ENCODE measurements at regions not wholly inside any gene's neighbourhood (a gene's known extent, or its start where the extent isn't known, plus 50 kb on each side); places are given as distances from the start of the nearest gene placed in this dataset.

DNA sequence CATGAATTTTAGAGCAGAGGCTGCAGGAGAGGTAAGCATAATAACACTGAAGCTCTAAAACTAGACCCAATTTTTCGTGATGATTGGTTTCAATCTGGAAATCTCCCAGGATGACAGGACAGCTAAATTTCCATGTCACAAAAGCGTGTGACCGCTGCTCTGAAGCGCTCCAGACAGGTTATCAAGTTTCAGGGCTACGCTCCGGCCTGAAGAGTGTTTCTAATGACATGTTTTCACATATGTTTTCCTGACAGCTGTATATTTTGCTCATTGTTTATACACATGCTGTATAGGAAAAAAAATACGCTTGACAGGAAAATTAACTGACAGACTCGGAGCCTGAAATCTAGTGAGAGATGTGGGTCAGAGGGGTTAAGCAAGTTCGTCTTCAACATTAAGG is 219.8 kb upstream of the BMPER start:
- Histone ChIP-seq H3K79me2 (ENCODE audit: control insufficient read depth, insufficient read depth, low read length, unreplicated experiment) (no peaks in the 10 kb centered on the region), H3K36me3 (ENCODE audit: insufficient read depth, low read length) (no peaks in the 10 kb centered on the region), H3K4me3 (ENCODE audit: low read depth, low read length) (no peak overlapping the region), H3K4me1 (ENCODE audit: control insufficient read depth, insufficient read depth, low read length, unreplicated experiment) (no peaks in the 10 kb centered on the region), H3K27ac (ENCODE audit: low read depth, low read length) (no peak overlapping the region), H3K27me3 (ENCODE audit: insufficient read depth, low read length) (no peaks in the 10 kb centered on the region), H2AFZ (ENCODE audit: low read length, unreplicated experiment) (no peak overlapping the region)

GRCh38 chr7:33685981-33686683 is 219.2 kb upstream of the BMPER start:
- H3K27ac ChIP-seq (ENCODE audit: low read depth, low read length): no peak overlapping the region

GRCh38 chr7:33687625-33688024 is 217.7 kb upstream of the BMPER start:
- H2AFZ ChIP-seq (ENCODE audit: low read length, unreplicated experiment): no peak overlapping the region
- no peaks in the 10 kb centered on the region for H3K79me2 ChIP-seq (ENCODE audit: control insufficient read depth, insufficient read depth, low read length, unreplicated experiment)

More at GRCh38 chr7:33685981-33686683, 219.2 kb upstream of the BMPER start:
- Histone ChIP-seq H3K79me2 (ENCODE audit: control insufficient read depth, insufficient read depth, low read length, unreplicated experiment) (no peaks in the 10 kb centered on the region), H2AFZ (ENCODE audit: low read length, unreplicated experiment) (no peak overlapping the region), H3K4me3 (ENCODE audit: low read depth, low read length) (no peak overlapping the region), H3K4me1 (ENCODE audit: control insufficient read depth, insufficient read depth, low read length, unreplicated experiment) (no peaks in the 10 kb centered on the region), H3K27me3 (ENCODE audit: insufficient read depth, low read length) (no peaks in the 10 kb centered on the region), H3K36me3 (ENCODE audit: insufficient read depth, low read length) (no peaks in the 10 kb centered on the region)

GRCh38 chr7:33691180-33691579 is 214.2 kb upstream of the BMPER start:
- Histone ChIP-seq H3K4me1 (ENCODE audit: control insufficient read depth, insufficient read depth, low read length, unreplicated experiment) (peaks cover 17% of the 10 kb centered on the region), H3K27me3 (ENCODE audit: insufficient read depth, low read length) (no peaks in the 10 kb centered on the region), H3K36me3 (ENCODE audit: insufficient read depth, low read length) (no peaks in the 10 kb centered on the region), H2AFZ (ENCODE audit: low read length, unreplicated experiment) (no peak overlapping the region), H3K79me2 (ENCODE audit: control insufficient read depth, insufficient read depth, low read length, unreplicated experiment) (no peaks in the 10 kb centered on the region), H3K27ac (ENCODE audit: low read depth, low read length) (no peak overlapping the region), H3K4me3 (ENCODE audit: low read depth, low read length) (no peak overlapping the region)

More at GRCh38 chr7:33687625-33688024, 217.7 kb upstream of the BMPER start:
- Histone ChIP-seq H3K4me1 (ENCODE audit: control insufficient read depth, insufficient read depth, low read length, unreplicated experiment) (peaks cover 5% of the 10 kb centered on the region), H3K27me3 (ENCODE audit: insufficient read depth, low read length) (no peaks in the 10 kb centered on the region), H3K4me3 (ENCODE audit: low read depth, low read length) (no peak overlapping the region), H3K27ac (ENCODE audit: low read depth, low read length) (no peak overlapping the region), H3K36me3 (ENCODE audit: insufficient read depth, low read length) (no peaks in the 10 kb centered on the region)

- H3K4me1 ChIP-seq (ENCODE audit: control insufficient read depth, insufficient read depth, low read length, unreplicated experiment): peaks cover 17% of the 10 kb centered on the region
- no peaks in the 10 kb centered on the region for H3K36me3 ChIP-seq (ENCODE audit: insufficient read depth, low read length)
- H3K27me3 ChIP-seq (ENCODE audit: insufficient read depth, low read length): no peaks in the 10 kb centered on the region
- H2AFZ ChIP-seq (ENCODE audit: low read length, unreplicated experiment): peak overlapping the region; percentile 77
- H3K79me2 ChIP-seq (ENCODE audit: control insufficient read depth, insufficient read depth, low read length, unreplicated experiment): no peaks in the 10 kb centered on the region
- no peak overlapping the region for H3K4me3 ChIP-seq (ENCODE audit: low read depth, low read length)
- peak overlapping the region; percentile 35 for H3K27ac ChIP-seq (ENCODE audit: low read depth, low read length)
Observed at GRCh38 chr7:33692956-33693355, 212.4 kb upstream of the BMPER start.

DNA sequence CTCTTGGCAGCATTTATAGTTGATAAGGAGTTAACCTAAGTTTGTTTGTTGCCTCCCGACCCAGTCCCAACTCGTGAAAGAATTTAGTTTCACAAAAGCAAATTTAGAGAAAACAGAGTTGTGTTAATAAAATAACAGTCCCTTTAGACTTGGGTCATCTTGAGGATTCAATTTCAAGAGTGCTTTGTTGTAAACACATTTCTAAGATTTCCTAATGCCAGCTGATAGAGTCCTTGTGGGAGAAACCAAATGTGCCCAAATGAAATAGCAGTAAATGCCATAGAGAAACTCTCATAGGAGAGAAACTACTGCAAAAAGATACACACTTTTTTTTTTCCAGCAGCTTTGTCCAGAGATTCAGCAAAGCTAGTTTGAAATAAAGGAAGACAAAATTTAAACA is 211.3 kb upstream of the BMPER start:
- H3K27ac ChIP-seq (ENCODE audit: low read depth, low read length): no peak overlapping the region
- no peaks in the 10 kb centered on the region for H3K36me3 ChIP-seq (ENCODE audit: insufficient read depth, low read length)
- H3K79me2 ChIP-seq (ENCODE audit: control insufficient read depth, insufficient read depth, low read length, unreplicated experiment): no peaks in the 10 kb centered on the region
- peaks cover 17% of the 10 kb centered on the region for H3K4me1 ChIP-seq (ENCODE audit: control insufficient read depth, insufficient read depth, low read length, unreplicated experiment)
- H3K4me3 ChIP-seq (ENCODE audit: low read depth, low read length): no peak overlapping the region
- H3K27me3 ChIP-seq (ENCODE audit: insufficient read depth, low read length): no peaks in the 10 kb centered on the region
- H2AFZ ChIP-seq (ENCODE audit: low read length, unreplicated experiment): no peak overlapping the region

- H3K27me3 ChIP-seq (ENCODE audit: insufficient read depth, low read length): no peaks in the 10 kb centered on the region
- H2AFZ ChIP-seq (ENCODE audit: low read length, unreplicated experiment): no peak overlapping the region
Observed at GRCh38 chr7:33697616-33698015, 207.7 kb upstream of the BMPER start.

GRCh38 chr7:33698041-33698440 is 207.3 kb upstream of the BMPER start:
- Histone ChIP-seq H3K4me3 (ENCODE audit: low read depth, low read length) (no peak overlapping the region), H3K79me2 (ENCODE audit: control insufficient read depth, insufficient read depth, low read length, unreplicated experiment) (no peaks in the 10 kb centered on the region), H3K27me3 (ENCODE audit: insufficient read depth, low read length) (no peaks in the 10 kb centered on the region), H3K4me1 (ENCODE audit: control insufficient read depth, insufficient read depth, low read length, unreplicated experiment) (peaks cover 8% of the 10 kb centered on the region), H3K27ac (ENCODE audit: low read depth, low read length) (no peak overlapping the region), H3K36me3 (ENCODE audit: insufficient read depth, low read length) (no peaks in the 10 kb centered on the region), H2AFZ (ENCODE audit: low read length, unreplicated experiment) (no peak overlapping the region)

More at GRCh38 chr7:33697616-33698015, 207.7 kb upstream of the BMPER start:
- Histone ChIP-seq H3K4me3 (ENCODE audit: low read depth, low read length) (no peak overlapping the region), H3K36me3 (ENCODE audit: insufficient read depth, low read length) (no peaks in the 10 kb centered on the region), H3K4me1 (ENCODE audit: control insufficient read depth, insufficient read depth, low read length, unreplicated experiment) (peaks cover 12% of the 10 kb centered on the region), H3K79me2 (ENCODE audit: control insufficient read depth, insufficient read depth, low read length, unreplicated experiment) (no peaks in the 10 kb centered on the region), H3K27ac (ENCODE audit: low read depth, low read length) (no peak overlapping the region)

DNA sequence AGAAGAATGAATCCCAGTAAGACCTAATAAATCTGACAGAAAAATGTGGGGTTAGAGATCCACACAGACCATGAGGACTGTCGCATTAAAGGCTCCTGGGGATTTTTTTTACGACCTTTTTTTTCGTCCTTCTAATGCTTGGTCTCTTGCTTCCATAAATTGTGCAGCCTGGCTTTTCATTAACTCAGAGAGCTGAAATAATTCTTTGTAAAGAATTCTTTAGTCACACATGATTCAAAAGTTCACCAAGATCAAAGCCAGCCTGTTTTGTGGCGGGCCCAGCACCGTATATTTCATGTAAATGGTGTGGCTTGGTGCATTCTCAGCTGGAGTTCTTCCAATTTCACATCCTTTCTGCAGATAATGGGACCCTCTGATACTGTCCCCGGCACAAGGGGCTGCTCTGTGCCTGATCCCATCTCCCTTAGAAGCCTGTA is 206.6 kb upstream of the BMPER start:
- Histone ChIP-seq H3K27ac (ENCODE audit: low read depth, low read length) (no peak overlapping the region), H3K36me3 (ENCODE audit: insufficient read depth, low read length) (no peaks in the 10 kb centered on the region), H2AFZ (ENCODE audit: low read length, unreplicated experiment) (no peak overlapping the region), H3K4me1 (ENCODE audit: control insufficient read depth, insufficient read depth, low read length, unreplicated experiment) (peaks cover 1% of the 10 kb centered on the region), H3K79me2 (ENCODE audit: control insufficient read depth, insufficient read depth, low read length, unreplicated experiment) (no peaks in the 10 kb centered on the region), H3K27me3 (ENCODE audit: insufficient read depth, low read length) (no peaks in the 10 kb centered on the region), H3K4me3 (ENCODE audit: low read depth, low read length) (no peak overlapping the region)

DNA sequence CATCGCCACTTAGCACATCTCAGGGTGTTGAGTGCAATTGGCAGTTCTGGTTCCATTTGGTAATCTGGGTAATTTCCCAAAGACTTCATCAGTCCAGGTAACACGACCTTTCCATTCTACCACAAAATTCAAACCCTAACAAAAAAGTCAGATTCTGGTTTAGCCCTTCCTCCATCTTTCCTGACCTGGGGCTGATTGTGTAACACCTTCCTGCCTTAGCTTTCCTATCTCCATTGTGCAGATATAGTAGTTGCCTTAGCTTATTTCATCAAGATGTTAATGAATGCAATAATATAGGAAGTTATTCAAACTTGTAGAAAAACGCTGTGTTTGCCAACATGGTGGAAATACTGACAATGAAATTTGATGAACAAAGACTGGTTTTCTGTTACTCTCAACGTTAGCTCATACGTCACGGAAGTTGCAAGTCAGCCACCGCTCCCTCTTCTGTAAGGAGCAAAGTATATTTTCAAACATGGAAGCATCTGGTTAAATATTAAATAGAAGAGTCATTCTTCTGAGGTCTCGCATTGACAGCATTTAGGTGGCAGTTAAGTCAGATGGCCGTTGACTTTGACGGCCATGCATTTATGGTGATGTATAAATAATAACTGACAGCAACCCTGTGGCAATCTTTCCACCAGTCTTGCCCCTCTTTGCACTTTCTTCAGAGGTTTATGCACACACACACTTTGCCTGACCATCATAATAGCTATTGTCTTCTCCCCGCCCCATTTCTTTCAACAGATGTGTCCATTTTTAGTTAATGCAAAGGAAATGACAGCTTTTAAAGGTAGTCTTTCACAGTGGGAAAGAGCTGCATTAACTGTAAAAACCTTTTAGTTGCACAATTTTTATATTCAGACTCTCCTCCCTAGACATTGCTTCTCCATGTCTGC is 205.1 kb upstream of the BMPER start:
- H3K4me1 ChIP-seq (ENCODE audit: control insufficient read depth, insufficient read depth, low read length, unreplicated experiment): no peaks in the 10 kb centered on the region
- H3K79me2 ChIP-seq (ENCODE audit: control insufficient read depth, insufficient read depth, low read length, unreplicated experiment): no peaks in the 10 kb centered on the region
- no peak overlapping the region for H3K4me3 ChIP-seq (ENCODE audit: low read depth, low read length)
- no peaks in the 10 kb centered on the region for H3K36me3 ChIP-seq (ENCODE audit: insufficient read depth, low read length)
- no peak overlapping the region for H2AFZ ChIP-seq (ENCODE audit: low read length, unreplicated experiment)
- H3K27ac ChIP-seq (ENCODE audit: low read depth, low read length): no peak overlapping the region
- no peaks in the 10 kb centered on the region for H3K27me3 ChIP-seq (ENCODE audit: insufficient read depth, low read length)
